ENCODE measurements at regions not wholly inside any gene's neighbourhood (a gene's known extent, or its start where the extent isn't known, plus 50 kb on each side); places are given as distances from the start of the nearest gene placed in this dataset.
"Not testable (repeated sequence)": the region's sequence is repeated elsewhere in the genome, so short reads cannot be mapped to it uniquely, and the experiment has no call there.

GRCh38 chr5:117539692-117540091 is 965.1 kb upstream of the SEMA6A start:
- no peak for DNase-seq (ENCODE audit: low read depth)
- TF ChIP-seq CTCF (IDR thresholded peaks at IDR 0.05; ENCODE audit: insufficient read depth, low read depth, low read length), result no peak
- no peak overlapping the region for H3K4me3 ChIP-seq (ENCODE audit: low read depth, low read length)

GRCh38 chr5:117533792-117534191 is 959.2 kb upstream of the SEMA6A start:
- DNase-seq (ENCODE audit: low read depth), result no peak

DNA sequence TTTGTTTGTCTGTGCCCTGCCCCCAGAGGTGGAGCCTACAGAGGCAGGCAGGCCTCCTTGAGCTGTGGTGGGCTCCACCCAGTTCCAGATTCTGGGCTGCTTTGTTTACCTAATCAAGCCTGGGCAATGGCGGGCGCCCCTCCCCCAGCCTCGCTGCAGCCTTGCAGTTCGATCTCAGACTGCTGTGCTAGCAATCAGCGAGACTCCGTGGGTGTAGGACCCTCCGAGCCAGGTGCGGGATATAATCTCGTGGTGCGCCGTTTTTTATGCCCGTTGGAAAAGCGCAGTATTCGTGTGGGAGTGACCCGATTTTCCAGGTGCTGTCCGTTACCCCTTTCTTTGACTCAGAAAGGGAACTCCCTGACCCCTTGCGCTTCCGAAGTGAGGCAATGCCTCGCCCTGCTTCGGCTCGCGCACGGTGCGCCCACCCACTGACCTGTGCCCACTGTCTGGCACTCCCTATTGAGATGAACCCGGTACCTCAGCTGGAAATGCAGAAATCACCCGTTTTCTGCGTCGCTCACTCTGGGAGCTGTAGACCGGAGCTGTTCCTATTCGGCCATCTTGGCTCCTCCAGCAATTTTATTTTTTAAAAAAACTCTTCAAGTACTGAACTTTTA is 958.5 kb upstream of the SEMA6A start:
- H3K4me3 ChIP-seq (ENCODE audit: low read depth, low read length); DNase-seq (ENCODE audit: low read depth): not testable (repeated sequence)

More at GRCh38 chr5:117533792-117534191, 959.2 kb upstream of the SEMA6A start:
- no peak overlapping the region for H3K4me3 ChIP-seq (ENCODE audit: low read depth, low read length)
- TF ChIP-seq CTCF (IDR thresholded peaks at IDR 0.05; ENCODE audit: insufficient read depth, low read depth, low read length), result no peak

DNA sequence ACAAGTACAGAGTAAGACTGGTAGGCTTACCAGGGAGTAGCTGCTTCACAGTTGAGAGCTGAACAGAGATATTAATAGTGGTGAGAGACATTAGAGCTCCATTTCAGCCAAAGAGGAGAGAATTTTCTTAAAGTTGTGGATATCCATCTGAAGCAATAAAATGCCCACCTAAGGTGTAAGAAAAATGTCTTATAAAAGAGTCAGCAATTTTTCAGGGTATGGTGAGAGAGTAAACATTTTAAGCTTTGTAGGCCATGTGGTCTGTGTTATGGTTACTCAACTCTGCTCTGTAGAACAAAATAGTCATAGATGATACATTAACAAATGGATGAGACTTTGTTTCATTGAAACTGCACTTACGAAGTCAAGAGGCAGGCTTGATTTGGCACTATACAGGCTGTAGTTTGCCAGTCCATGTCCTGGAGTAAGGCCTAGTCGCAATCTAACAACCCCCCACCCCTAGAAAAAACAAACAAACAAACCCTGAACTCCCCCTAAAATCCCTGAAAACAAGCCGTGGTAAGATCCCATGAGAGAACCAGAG is 945.4 kb upstream of the SEMA6A start:
- DNase-seq (ENCODE audit: low read depth), result no peak
- no peak overlapping the region for H3K4me3 ChIP-seq (ENCODE audit: low read depth, low read length)
- TF ChIP-seq CTCF (IDR thresholded peaks at IDR 0.05; ENCODE audit: insufficient read depth, low read depth, low read length), result no peak

GRCh38 chr5:117504305-117504704 is 929.7 kb upstream of the SEMA6A start:
- peak; percentile 17 for DNase-seq (ENCODE audit: low read depth)
- no peak overlapping the region for H3K4me3 ChIP-seq (ENCODE audit: low read depth, low read length)

GRCh38 chr5:117497601-117498000 is 923.0 kb upstream of the SEMA6A start:
- no peak for TF ChIP-seq CTCF (IDR thresholded peaks at IDR 0.05; ENCODE audit: insufficient read depth, low read depth, low read length)
- DNase-seq (ENCODE audit: low read depth), result no peak
- H3K4me3 ChIP-seq (ENCODE audit: low read depth, low read length), result no peak overlapping the region

More at GRCh38 chr5:117504305-117504704, 929.7 kb upstream of the SEMA6A start:
- TF ChIP-seq CTCF (IDR thresholded peaks at IDR 0.05; ENCODE audit: insufficient read depth, low read depth, low read length), result no peak

GRCh38 chr5:117496801-117497200 is 922.2 kb upstream of the SEMA6A start:
- no peak for TF ChIP-seq CTCF (IDR thresholded peaks at IDR 0.05; ENCODE audit: insufficient read depth, low read depth, low read length)
- DNase-seq (ENCODE audit: low read depth), result no peak

More at GRCh38 chr5:117496801-117497200, 922.2 kb upstream of the SEMA6A start:
- H3K4me3 ChIP-seq (ENCODE audit: low read depth, low read length), result no peak overlapping the region
